ENCODE measurements at regions not wholly inside any gene's neighbourhood (a gene's known extent, or its start where the extent isn't known, plus 50 kb on each side); places are given as distances from the start of the nearest gene placed in this dataset.

DNA sequence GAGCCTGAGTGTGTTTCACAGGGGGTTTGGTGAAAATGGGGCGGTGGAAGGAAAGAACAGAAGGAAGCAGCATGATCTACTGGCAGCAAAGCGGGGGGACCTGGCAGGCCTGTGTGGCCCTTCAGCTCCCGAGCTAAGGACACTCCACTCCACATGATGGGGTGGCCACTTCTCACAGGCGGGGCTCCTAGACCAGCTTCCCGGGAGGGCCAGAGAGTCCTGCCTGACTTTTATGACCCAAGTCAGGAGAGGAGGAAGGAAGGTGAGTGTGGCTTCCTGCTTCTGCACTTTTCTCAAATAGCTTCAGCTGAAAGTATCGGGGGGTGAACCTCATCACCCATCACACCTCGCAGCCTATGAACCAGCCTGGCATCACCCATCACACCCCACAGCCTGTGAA lies 117.5 kb upstream of the AFDN start:
- no peak for TF ChIP-seq GATA2 (IDR thresholded peaks at IDR 0.05; ENCODE audit: low read depth, low read length)
- TF ChIP-seq GATA3 (IDR thresholded peaks at IDR 0.05; ENCODE audit: low read depth, low read length), result no peak
